PC-3 (cell line): ENCODE measurements at regions not wholly inside any gene's neighbourhood (a gene's known extent, or its start where the extent isn't known, plus 50 kb on each side); places are given as distances from the start of the nearest gene placed in this dataset.

ENCODE experiments used
- ATAC-seq: fragments of 200-7000 bp; cut with Tn5 transposase; 2 replicates; pipeline ENCODE4 v1.9.1; 2020; ENCODE audit warnings: mild to moderate bottlenecking, moderate library complexity
- BruUV-seq: library from RNA; stranded (reverse); fragments of 400-500 nt; replicated peaks from 2 replicates; lab custom pipeline; 2021; lab: Mats Ljungman, UMichigan
- CTCF ChIA-PET: fragments of 300-600 bp; sonication (Branson Sonifier 250); formaldehyde crosslinking; loops from one replicate; lab custom pipeline; 2022; ENCODE audit warnings: antibody characterized with exemption; lab: Charles Lee
- POLR2A ChIA-PET: fragments of 300-600 bp; sonication (Branson Sonifier 250); formaldehyde crosslinking; loops from one replicate; lab custom pipeline; 2022; ENCODE audit warnings: antibody characterized with exemption; ENCODE audit not compliant: unreplicated experiment; lab: Charles Lee
- DNase-seq: peaks from one replicate; pipeline ENCODE4 v3.0.0-alpha.2; 2015
- H2AFZ ChIP-seq: fragments of 300-600 bp; sonication (generic); 2 replicates; pipeline ENCODE4 v1.6.0; 2016; ENCODE audit warnings: antibody characterized with exemption, low read length
- H3F3A ChIP-seq: fragments of 300-600 bp; sonication (generic); one replicate; pipeline ENCODE4 v1.6.0; 2017; ENCODE audit warnings: antibody characterized with exemption, low read length, control low read depth, mild to moderate bottlenecking; ENCODE audit not compliant: unreplicated experiment
- H3K27ac ChIP-seq: fragments of 300-600 bp; sonication (generic); 2 replicates; pipeline ENCODE4 v1.5.1; 2016; ENCODE audit warnings: mild to moderate bottlenecking, low read length
- H3K27me3 ChIP-seq: fragments of 300-600 bp; sonication (generic); 2 replicates; pipeline ENCODE4 v1.6.1; 2016; ENCODE audit warnings: low read length, mixed read lengths
- H3K36me3 ChIP-seq: fragments of 300-600 bp; sonication (generic); 2 replicates; pipeline ENCODE4 v1.6.1; 2016; ENCODE audit warnings: low read depth, mixed run types, low read length, mixed read lengths
- H3K4me1 ChIP-seq: fragments of 300-600 bp; sonication (generic); 2 replicates; pipeline ENCODE4 v1.5.1; 2016; ENCODE audit warnings: low read length; ENCODE audit not compliant: insufficient read depth
- H3K4me2 ChIP-seq: fragments of 300-600 bp; sonication (generic); 2 replicates; pipeline ENCODE4 v1.6.0; 2016; ENCODE audit warnings: low read length
- H3K4me3 ChIP-seq: fragments of 300-600 bp; sonication (generic); 2 replicates; pipeline ENCODE4 v1.5.1; 2016; ENCODE audit warnings: mild to moderate bottlenecking, low read length, mixed read lengths
- H3K79me2 ChIP-seq: fragments of 300-600 bp; sonication (generic); 2 replicates; pipeline ENCODE4 v1.6.1; 2017; ENCODE audit warnings: low read length, mixed read lengths
- H3K9ac ChIP-seq: fragments of 300-600 bp; sonication (generic); 2 replicates; pipeline ENCODE4 v1.6.0; 2016; ENCODE audit warnings: mild to moderate bottlenecking, low read length
- H3K9me2 ChIP-seq: fragments of 300-600 bp; sonication (generic); replicated peaks from 2 replicates; pipeline ENCODE4 v1.6.1; 2016; ENCODE audit warnings: mixed run types, low read length, mixed read lengths
- H3K9me3 ChIP-seq: fragments of 300-600 bp; sonication (generic); 2 replicates; pipeline ENCODE4 v1.6.1; 2016; ENCODE audit warnings: low read length, mixed read lengths
- H4K20me1 ChIP-seq: fragments of 300-600 bp; sonication (generic); 2 replicates; pipeline ENCODE4 v1.6.1; 2016; ENCODE audit warnings: low read length, mixed read lengths
- EZH2 ChIP-seq: fragments of 300-600 bp; sonication (generic); IDR thresholded peaks from one replicate; pipeline ENCODE4 v1.6.1; 2017; ENCODE audit warnings: antibody characterized with exemption, mild to moderate bottlenecking, low read length; ENCODE audit not compliant: unreplicated experiment
- EZH2phosphoT487 ChIP-seq: fragments of 300-600 bp; sonication (generic); IDR thresholded peaks from 2 replicates; pipeline ENCODE4 v1.6.1; 2018; ENCODE audit warnings: mild to moderate bottlenecking, antibody characterized with exemption, low read length, borderline replicate concordance
- intact Hi-C: fragments of 100-400 bp; cut with micrococcal nuclease; formaldehyde crosslinking; loops from 2 replicates; pipeline ENCODE4 v1.9.0; 2023
- TF ChIP-seq, protein P1 (sequence below): fragments of 300-600 bp; sonication (generic); conservative IDR thresholded peaks from 2 replicates; pipeline ENCODE4 v1.5.1; 2017; ENCODE audit warnings: antibody characterized with exemption, low read depth, mild to moderate bottlenecking, low read length

DNA sequence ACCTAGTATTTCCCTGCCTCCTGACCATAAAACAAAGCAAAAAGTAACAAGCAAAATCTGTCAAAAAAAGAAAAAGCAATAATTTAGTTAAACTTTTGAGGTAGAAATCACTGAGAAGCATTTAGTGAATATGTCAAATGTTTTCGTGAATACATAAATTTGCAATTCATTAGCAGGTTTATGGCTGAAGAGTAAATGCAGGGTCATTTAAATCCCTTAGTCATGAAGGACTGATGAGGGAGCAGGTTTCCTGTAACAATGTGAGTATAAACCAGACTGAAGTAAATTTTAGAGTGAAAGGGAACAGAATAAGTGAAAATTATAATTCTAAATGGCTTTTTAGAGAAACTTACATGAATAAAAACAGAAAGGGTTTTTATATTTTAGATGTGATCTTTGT is 313.5 kb upstream of the MANEA start:
- Histone ChIP-seq H3K9ac (no peak overlapping the region), H3K27ac (no peak overlapping the region), H3K79me2 (no peaks in the 10 kb centered on the region), H3K4me2 (no peak overlapping the region), H3K9me2 (no peaks in the 10 kb centered on the region), H3K27me3 (no peaks in the 10 kb centered on the region), H3K4me3 (no peak overlapping the region), H3F3A (no peaks in the 10 kb centered on the region), H3K9me3 (no peaks in the 10 kb centered on the region), H3K4me1 (no peaks in the 10 kb centered on the region), H4K20me1 (no peaks in the 10 kb centered on the region), H3K36me3 (no peaks in the 10 kb centered on the region), H2AFZ (no peak overlapping the region)
- ATAC-seq = no peak
- intact Hi-C loops = no loop called here
- no TSS peak for BruUV-seq
- ChIA-PET POLR2A (no interaction called here), CTCF (no interaction called here)
- no peak for DNase-seq
- no peak for TF ChIP-seq EZH2phosphoT487
- TF ChIP-seq, protein P1, sequence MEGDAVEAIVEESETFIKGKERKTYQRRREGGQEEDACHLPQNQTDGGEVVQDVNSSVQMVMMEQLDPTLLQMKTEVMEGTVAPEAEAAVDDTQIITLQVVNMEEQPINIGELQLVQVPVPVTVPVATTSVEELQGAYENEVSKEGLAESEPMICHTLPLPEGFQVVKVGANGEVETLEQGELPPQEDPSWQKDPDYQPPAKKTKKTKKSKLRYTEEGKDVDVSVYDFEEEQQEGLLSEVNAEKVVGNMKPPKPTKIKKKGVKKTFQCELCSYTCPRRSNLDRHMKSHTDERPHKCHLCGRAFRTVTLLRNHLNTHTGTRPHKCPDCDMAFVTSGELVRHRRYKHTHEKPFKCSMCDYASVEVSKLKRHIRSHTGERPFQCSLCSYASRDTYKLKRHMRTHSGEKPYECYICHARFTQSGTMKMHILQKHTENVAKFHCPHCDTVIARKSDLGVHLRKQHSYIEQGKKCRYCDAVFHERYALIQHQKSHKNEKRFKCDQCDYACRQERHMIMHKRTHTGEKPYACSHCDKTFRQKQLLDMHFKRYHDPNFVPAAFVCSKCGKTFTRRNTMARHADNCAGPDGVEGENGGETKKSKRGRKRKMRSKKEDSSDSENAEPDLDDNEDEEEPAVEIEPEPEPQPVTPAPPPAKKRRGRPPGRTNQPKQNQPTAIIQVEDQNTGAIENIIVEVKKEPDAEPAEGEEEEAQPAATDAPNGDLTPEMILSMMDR = no peak
- TF ChIP-seq EZH2 = no peak

DNA sequence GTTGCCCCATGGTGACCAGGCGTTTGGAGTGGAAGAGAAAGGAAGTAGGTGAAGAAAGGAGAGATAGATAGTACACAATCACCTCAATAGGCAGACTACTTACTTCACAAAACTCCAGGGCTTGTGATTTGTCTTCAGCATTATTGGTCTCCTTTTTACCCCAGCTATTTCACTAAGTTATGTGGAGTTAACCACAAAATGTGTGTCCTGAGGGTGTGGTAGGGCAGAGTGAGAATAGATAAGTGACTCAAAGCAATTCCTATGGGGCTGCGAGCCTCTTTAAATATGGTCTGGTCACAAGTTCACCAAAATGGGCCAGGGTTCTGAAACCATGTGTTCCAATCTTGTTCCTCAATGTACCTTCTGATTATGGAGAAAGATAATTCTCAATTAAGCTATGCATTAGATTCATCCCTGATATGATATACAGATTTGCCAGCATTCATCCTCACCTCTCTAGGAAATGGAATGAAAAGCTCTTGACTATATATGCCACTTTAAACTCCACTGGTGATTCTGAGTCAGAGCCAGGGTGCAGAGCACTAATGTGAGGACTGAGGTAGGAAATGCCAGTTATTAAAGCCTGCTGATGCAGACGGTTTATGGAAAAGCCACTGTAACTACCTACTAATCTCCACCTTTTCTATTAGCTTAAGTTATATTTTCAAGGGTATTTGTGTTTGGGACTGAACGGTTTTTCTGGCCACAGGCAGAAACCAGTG is 310.6 kb upstream of the MANEA start:
- H3K4me1 ChIP-seq = no peaks in the 10 kb centered on the region
- H3K27ac ChIP-seq = no peak overlapping the region
- H3K36me3 ChIP-seq = no peaks in the 10 kb centered on the region
- DNase-seq (no peak), ATAC-seq (no peak)
- no peaks in the 10 kb centered on the region for H3K79me2 ChIP-seq
- no peaks in the 10 kb centered on the region for H3K9me3 ChIP-seq
- BruUV-seq = no TSS peak
- ChIA-PET POLR2A (no interaction called here), CTCF (no interaction called here)
- no peak overlapping the region for H2AFZ ChIP-seq
- H3K9ac ChIP-seq = no peak overlapping the region
- intact Hi-C loops = no loop called here
- no peaks in the 10 kb centered on the region for H4K20me1 ChIP-seq
- H3K27me3 ChIP-seq = no peaks in the 10 kb centered on the region
- H3K4me3 ChIP-seq = no peak overlapping the region
- no peak for TF ChIP-seq EZH2
- no peak for TF ChIP-seq EZH2phosphoT487
- TF ChIP-seq, protein P1 = no peak
- H3F3A ChIP-seq = no peaks in the 10 kb centered on the region
- H3K4me2 ChIP-seq = no peak overlapping the region
- no peaks in the 10 kb centered on the region for H3K9me2 ChIP-seq

DNA sequence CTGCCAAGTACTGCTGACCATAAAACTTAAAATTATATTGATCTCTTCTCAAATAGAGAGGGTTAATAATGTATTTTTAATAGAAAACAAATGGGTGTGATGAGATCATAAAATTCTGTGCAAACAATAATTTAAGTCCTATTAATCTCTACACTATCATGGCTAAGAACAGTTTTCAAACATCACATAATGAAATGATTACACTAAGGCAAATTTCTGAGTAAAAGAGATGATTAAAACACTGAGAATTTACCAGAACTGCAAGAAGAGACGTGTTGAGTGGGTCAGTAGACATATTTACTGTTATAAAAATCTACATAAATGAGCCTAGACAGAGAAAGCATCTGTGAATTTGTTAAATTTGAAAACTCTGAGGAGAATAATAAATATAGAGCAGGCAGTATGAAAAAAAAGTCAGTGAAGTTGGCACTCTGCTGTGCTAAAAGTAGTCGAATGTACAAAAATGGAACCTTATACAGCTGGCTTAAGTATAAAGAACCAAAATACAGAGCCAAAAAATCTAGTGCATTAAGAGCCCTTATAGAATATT is 302.6 kb upstream of the MANEA start:
- ChIA-PET CTCF (no interaction called here), POLR2A (no interaction called here)
- Histone ChIP-seq H3K4me2 (no peak overlapping the region), H2AFZ (no peak overlapping the region), H3K9me3 (no peaks in the 10 kb centered on the region), H3K9me2 (no peaks in the 10 kb centered on the region), H3K9ac (no peak overlapping the region), H3K36me3 (no peaks in the 10 kb centered on the region), H3K4me3 (no peak overlapping the region), H3F3A (no peaks in the 10 kb centered on the region), H4K20me1 (no peaks in the 10 kb centered on the region), H3K4me1 (no peaks in the 10 kb centered on the region), H3K27ac (no peak overlapping the region), H3K79me2 (no peaks in the 10 kb centered on the region), H3K27me3 (no peaks in the 10 kb centered on the region)
- no peak for DNase-seq
- intact Hi-C loops = no loop called here
- ATAC-seq = no peak
- TF ChIP-seq EZH2phosphoT487 = no peak
- no peak for TF ChIP-seq EZH2
- TF ChIP-seq, protein P1 = no peak
- no TSS peak for BruUV-seq
